GM12891 (cell line): ENCODE measurements at regions not wholly inside any gene's neighbourhood (a gene's known extent, or its start where the extent isn't known, plus 50 kb on each side); places are given as distances from the start of the nearest gene placed in this dataset.

Experiments
- PAX5 ChIP-seq: IDR thresholded peaks from 2 replicates; pipeline ENCODE4 v1.6.1; 2011; ENCODE audit warnings: low read length, moderate library complexity, mild to moderate bottlenecking; ENCODE audit not compliant: insufficient read depth, severe bottlenecking
- POLR2A ChIP-seq: IDR thresholded peaks from 2 replicates; pipeline ENCODE4 v1.6.1; 2011; ENCODE audit warnings: low read depth, low read length, control low read depth
- POLR2AphosphoS5 ChIP-seq: IDR thresholded peaks from 2 replicates; pipeline ENCODE4 v1.6.1; 2011; ENCODE audit warnings: low read depth, low read length, control low read depth
- POU2F2 ChIP-seq: IDR thresholded peaks from 2 replicates; pipeline ENCODE4 v1.6.1; 2011; ENCODE audit warnings: low read depth, mild to moderate bottlenecking, control low read depth, low read length, moderate library complexity
- SPI1 ChIP-seq: IDR thresholded peaks from 2 replicates; pipeline ENCODE4 v1.6.1; 2011; ENCODE audit warnings: low read depth, low read length, control low read depth
- TAF1 ChIP-seq: IDR thresholded peaks from 2 replicates; pipeline ENCODE4 v1.6.1; 2011; ENCODE audit warnings: low read depth, low read length, control low read depth

- TF ChIP-seq POLR2A (no peak), TAF1 (no peak), POLR2AphosphoS5 (no peak), SPI1 (peak; percentile 78), POU2F2 (no peak), PAX5 (no peak)
Measured at GRCh38 chr4:105061731-105062130, 84.9 kb upstream of the TET2 start.
